Femur (tissue), 1 donor: ENCODE measurements at regions not wholly inside any gene's neighbourhood (a gene's known extent, or its start where the extent isn't known, plus 50 kb on each side); places are given as distances from the start of the nearest gene placed in this dataset.

ENCODE experiments used
- DNase-seq: peaks from one replicate; pipeline ENCODE4 v3.0.0-alpha.2; 2017

GRCh38 chr2:18503376-18504228 is 56.9 kb downstream of the RDH14 start:
- DNase-seq: no peak

DNA sequence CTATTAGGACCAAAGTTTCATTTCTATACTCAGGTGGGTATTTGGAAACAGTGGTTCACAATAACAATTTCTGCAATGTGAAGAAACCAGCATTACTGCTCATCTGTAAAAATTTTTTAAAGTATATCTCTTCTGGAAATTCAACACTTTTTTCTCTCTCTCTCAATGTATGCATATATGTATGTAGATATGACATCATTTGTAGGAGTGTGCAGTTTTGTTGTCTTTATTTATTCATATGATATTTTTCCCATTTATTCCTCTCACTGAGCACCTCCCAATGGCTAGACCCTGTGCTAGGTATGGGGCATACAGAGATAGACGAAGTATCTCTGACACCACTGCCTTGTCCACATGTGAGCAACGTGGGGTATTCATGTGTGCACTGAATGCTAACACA is 58.3 kb downstream of the RDH14 start:
- no peak for DNase-seq

DNA sequence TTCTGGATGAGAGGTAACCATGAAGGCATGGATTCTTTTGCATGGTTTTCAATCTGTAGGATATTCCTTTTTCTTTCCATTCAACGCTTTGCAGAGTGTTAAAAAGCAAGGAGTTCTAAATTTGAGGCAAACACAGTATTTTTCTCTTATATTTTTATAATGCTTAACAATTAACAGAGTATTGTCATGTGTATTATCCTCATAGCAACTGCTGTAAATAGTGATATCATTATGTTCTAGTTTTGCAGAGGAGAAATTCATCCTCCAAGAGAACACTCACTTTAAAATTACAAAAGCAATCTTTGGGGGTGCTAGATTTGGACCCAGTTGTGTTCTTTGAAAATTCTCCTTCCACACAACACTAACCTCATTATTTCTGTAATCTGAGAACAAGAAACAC is 58.7 kb downstream of the RDH14 start:
- DNase-seq: no peak

DNA sequence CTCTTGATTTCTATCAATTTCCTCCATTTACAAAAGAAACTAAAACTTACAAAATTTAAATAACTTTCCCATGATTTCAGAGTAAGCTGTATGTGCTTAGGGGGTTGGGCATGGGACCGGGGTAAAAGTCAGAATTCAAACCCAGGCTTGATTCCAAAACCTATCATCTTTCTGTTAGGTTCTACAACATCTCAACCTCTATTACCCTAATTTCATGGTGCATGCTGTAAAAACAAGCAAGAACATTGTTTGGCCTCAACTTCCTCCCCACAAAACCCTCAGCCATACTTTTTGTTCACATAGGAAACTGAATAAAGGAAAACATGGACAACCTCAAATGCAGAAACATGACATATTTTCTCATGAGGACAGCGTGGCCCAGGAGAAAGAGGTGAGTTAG is 59.3 kb downstream of the RDH14 start:
- no peak for DNase-seq

GRCh38 chr2:18500333-18500732 is 60.1 kb downstream of the RDH14 start:
- no peak for DNase-seq

DNA sequence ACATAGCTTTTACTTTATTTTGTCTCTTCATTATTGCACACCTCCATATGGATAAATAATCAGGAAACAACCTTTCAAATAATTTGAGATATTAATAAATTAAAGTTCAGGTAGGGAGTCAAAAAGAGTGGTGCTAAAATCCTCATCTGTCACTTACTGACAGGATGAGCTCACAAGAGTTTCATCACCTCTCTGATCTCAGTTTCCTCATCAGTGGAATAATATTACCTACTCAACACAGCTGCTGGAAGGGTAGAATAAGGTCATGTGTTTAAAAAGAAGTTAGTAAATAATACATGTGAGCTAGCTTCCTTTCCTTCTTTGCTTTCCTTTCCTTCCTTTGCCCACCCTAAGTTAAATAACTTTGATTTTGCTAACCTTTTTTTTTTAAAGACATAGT is 61.9 kb downstream of the RDH14 start:
- no peak for DNase-seq

DNA sequence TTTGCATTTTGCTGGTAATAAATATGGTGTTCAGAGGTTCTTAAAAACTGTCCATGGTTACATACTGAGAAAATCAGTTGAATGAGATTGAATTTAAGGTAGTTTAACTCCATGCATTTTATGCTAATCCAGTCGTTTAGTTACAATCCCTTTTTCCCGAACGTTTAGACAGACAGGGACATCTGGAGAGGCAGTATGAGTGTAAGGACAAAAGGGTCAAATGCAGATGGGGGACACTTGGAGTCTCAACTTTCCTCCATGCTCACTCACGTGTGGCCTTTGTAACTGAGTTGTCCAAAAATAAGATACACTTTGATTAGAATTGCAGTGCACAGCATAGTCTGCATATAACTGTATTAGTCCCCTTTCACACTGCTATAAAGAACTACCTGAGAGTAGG is 63.9 kb downstream of the RDH14 start:
- DNase-seq: no peak

- DNase-seq: no peak
These were observed 65.4 kb downstream of the RDH14 start for GRCh38 chr2:18495058-18495457.

GRCh38 chr2:18492721-18493120 is 67.7 kb downstream of the RDH14 start:
- no peak for DNase-seq

DNA sequence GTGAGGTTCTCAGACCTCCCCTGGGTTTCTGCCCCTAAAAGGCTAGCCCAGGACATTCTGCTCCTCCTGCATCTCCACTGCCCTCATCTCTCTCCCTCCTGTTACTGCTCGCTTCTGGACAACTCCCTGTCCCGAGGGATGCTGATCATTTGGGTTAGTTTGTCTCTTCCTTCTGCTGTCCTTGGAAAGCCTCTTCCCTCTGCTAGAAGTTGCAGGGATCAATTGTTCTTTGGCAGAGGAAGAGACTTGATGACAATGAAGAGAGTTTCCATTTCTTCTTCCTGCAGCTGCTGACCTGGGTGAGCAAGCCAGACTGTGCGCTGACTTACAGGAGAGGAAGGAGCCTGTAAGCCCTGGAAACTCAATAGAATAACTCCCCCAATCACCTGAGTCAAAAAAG is 68.9 kb downstream of the RDH14 start:
- DNase-seq: peak; percentile 25

- DNase-seq: no peak
These were observed 69.6 kb downstream of the RDH14 start for GRCh38 chr2:18490901-18491300.

- no peak for DNase-seq
These were observed 73.1 kb downstream of the RDH14 start for GRCh38 chr2:18487106-18487913.

DNA sequence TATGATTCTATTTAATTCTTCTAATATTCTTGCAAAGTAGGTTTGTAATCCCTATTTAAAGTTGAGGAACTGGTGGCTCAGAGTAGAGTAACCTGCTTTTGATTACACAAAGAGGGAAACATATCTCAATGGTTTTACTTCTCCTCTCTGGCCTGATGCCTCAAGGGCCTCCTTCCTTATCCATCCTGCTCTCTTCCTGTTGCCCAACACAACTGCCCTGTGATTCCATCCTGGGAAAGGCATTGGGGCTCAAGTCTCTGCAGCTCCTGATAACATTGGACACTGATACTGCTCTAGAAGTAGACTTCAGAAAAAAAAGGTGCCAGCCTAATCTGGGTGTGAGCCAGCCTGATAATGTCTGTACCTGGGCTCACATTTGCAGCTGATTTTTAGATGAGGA is 75.8 kb downstream of the RDH14 start:
- DNase-seq: no peak

DNA sequence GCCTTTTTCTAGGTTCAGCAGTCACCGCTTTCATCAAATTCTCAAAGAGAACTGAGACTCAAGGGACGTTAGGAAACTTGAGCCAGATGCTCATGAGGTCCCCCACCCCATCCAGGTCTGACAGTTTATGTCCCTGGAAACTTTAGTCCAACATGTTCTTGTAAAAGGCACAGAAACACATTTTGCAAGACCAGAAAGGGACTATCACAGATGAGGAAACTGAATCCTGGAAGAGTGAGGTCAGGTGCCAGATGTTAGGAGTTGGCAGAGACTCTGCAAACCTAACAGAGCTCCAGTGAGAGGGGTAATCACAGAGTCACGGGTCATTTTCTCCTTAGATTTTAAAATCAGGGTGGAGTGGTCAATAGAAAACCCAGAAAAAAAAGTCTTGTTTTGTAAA is 76.6 kb downstream of the RDH14 start:
- no peak for DNase-seq

- no peak for DNase-seq
These were observed 77.8 kb downstream of the RDH14 start for GRCh38 chr2:18482666-18483065.

DNA sequence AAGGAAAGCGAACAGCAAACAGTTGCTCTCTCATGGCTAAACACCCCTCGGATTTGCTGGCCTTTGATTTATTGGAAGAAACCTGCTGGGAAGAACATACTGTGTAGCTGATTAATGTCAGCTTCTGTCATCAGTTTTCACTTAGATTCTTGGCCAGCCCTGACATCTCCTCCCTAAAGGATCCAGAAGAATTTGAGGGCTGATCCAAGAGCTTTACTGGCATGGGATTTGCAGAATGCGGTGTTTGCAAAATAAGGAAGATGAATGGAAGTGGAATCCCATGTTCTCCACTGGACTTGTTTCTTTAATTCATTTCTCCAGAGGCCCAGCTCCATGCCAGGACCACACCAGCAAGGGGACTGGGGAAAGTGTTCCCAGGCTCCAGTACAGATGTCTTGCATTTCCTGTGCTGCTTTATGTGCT is 80.5 kb downstream of the RDH14 start:
- DNase-seq: peak; percentile 64

- no peak for DNase-seq
These were observed 83.2 kb downstream of the RDH14 start for GRCh38 chr2:18477293-18477692.

- no peak for DNase-seq
These were observed 84.0 kb downstream of the RDH14 start for GRCh38 chr2:18476484-18476883.

DNA sequence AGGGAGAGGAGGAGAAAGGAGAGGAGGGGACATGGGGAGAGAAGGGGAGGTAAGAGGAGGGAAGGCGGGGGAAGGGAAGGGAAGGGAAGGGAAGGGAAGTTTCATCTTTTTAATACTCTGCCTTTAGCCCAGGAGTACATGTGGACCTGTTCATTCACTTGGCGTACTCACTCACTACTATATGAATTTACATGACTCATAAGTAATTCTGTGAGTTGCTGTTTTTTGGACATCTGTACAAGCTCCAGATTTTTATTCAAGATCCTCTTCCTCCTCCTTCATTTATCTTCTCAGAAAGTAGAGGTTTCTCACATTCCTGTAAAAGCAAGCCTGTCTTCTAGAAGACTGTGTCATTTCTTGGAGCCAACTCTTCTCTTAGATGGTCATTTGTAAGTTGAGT is 84.6 kb downstream of the RDH14 start:
- DNase-seq: no peak

GRCh38 chr2:18474700-18475099 is 85.8 kb downstream of the RDH14 start:
- DNase-seq: no peak

GRCh38 chr2:18473241-18474181 is 86.9 kb downstream of the RDH14 start:
- DNase-seq: peak; percentile 19

DNA sequence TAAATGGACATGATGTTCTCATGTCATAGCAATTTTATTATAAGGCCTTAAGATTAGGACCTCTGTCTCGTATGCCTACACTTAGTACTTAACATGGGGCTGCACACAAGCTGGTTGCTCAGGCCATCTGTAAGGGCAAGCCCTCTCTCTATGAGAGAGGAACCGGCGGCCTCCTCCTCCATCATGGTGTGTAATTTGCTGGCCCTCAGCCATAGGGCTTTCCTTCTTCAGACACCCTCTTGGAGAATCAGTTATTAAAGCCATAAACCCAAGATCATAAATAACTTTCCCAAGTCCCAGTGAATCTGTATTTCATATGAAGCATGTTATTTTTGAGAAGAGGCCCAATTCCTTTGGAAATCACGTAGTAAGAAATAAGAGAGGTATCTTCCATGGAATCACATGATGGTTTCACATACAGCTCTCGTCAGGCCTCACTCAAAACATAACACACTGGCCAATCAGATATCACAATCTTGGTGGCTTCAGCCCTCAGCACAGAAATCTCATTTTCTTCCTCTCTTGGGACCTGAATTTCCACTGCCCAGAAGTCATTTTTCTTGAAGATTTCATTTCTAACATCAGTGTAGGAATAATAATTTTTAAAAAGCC is 92.6 kb downstream of the RDH14 start:
- DNase-seq: peak; percentile 25

GRCh38 chr2:18465979-18466378 is 94.5 kb downstream of the RDH14 start:
- DNase-seq: no peak
